ENCODE measurements at regions not wholly inside any gene's neighbourhood (a gene's known extent, or its start where the extent isn't known, plus 50 kb on each side); places are given as distances from the start of the nearest gene placed in this dataset.

GRCh38 chr12:114902665-114903064, 218.7 kb upstream of the TBX3 start:
- TF ChIP-seq, protein P1, sequence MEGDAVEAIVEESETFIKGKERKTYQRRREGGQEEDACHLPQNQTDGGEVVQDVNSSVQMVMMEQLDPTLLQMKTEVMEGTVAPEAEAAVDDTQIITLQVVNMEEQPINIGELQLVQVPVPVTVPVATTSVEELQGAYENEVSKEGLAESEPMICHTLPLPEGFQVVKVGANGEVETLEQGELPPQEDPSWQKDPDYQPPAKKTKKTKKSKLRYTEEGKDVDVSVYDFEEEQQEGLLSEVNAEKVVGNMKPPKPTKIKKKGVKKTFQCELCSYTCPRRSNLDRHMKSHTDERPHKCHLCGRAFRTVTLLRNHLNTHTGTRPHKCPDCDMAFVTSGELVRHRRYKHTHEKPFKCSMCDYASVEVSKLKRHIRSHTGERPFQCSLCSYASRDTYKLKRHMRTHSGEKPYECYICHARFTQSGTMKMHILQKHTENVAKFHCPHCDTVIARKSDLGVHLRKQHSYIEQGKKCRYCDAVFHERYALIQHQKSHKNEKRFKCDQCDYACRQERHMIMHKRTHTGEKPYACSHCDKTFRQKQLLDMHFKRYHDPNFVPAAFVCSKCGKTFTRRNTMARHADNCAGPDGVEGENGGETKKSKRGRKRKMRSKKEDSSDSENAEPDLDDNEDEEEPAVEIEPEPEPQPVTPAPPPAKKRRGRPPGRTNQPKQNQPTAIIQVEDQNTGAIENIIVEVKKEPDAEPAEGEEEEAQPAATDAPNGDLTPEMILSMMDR (conservative IDR thresholded peaks at IDR 0.05), result no peak
- no peak overlapping the region for H3K27ac ChIP-seq

- H3K27ac ChIP-seq, result no peak overlapping the region
- TF ChIP-seq, protein P1 (conservative IDR thresholded peaks at IDR 0.05), result no peak
Measured at GRCh38 chr12:114901316-114901715, 217.3 kb upstream of the TBX3 start.

- no peak overlapping the region for H3K27ac ChIP-seq
- TF ChIP-seq, protein P1 (conservative IDR thresholded peaks at IDR 0.05), result no peak
Measured at GRCh38 chr12:114898159-114898558, 214.2 kb upstream of the TBX3 start.

- H3K27ac ChIP-seq, result no peak overlapping the region
- TF ChIP-seq, protein P1 (conservative IDR thresholded peaks at IDR 0.05), result no peak
Measured at GRCh38 chr12:114895827-114896226, 211.9 kb upstream of the TBX3 start.

DNA sequence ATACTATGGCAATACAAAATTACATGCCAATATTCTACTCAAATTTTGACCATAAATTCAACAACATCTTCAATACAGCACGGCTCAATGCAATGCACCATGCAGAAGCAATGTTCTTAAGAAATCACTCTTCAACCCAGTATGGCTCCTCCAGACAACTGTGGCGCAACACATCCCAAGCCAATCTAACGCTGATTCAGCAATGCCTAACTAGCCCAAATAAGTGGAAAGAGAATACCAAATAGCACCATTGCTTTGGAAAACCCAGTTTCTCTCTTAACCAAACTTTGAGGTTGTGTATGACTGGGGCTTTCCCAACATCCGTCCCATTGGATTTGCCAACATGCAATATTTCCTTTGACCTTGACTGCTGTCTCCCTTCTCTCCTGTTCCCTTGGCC, 211.1 kb upstream of the TBX3 start:
- TF ChIP-seq, protein P1 (conservative IDR thresholded peaks at IDR 0.05), result no peak
- no peak overlapping the region for H3K27ac ChIP-seq

- no peak overlapping the region for H3K27ac ChIP-seq
- TF ChIP-seq, protein P1 (conservative IDR thresholded peaks at IDR 0.05), result no peak
Measured at GRCh38 chr12:114894076-114894475, 210.1 kb upstream of the TBX3 start.

DNA sequence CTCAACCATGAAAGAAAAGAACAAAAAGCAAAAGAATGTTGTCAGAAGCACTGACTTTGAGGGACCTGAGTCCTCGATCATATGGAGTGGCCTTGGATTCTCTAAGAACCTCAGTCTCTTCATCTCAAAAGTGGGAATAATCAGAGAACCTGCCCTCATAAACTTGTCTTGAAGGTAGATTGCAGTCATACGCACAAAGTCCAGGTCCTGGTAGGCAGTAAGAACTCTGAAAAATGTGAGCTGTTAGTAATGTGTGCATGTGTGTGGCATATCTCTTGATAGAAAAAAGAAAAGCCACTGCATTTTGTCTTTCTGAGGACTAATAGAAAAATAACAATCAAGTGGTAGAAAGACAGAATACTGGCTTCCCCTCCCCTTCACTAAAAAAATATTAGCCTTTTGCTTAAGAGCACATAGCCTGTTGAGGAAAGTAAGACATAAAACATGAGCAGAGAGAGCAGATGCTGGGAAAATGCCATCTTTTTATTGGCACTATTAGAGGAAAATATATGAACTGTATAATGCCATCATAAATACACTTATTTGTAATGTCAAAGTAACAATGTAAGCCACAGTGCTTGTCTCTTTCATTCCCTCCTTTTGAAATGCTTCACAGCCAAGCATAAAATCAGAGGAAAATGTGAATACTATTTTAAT, 205.1 kb upstream of the TBX3 start:
- TF ChIP-seq, protein P1 (conservative IDR thresholded peaks at IDR 0.05), result no peak
- H3K27ac ChIP-seq, result no peak overlapping the region
